PC-9 (cell line): ENCODE measurements at regions not wholly inside any gene's neighbourhood (a gene's known extent, or its start where the extent isn't known, plus 50 kb on each side); places are given as distances from the start of the nearest gene placed in this dataset.
"Not testable (repeated sequence)": the region's sequence is repeated elsewhere in the genome, so short reads cannot be mapped to it uniquely, and the experiment has no call there.

ENCODE experiments used
- BruUV-seq: library from RNA; stranded (reverse); fragments of 400-500 nt; replicated peaks from 2 replicates; lab custom pipeline; 2021; lab: Mats Ljungman, UMichigan
- CTCF ChIA-PET: fragments of 300-600 bp; sonication (Branson Sonifier 250); formaldehyde crosslinking; loops from one replicate; lab custom pipeline; 2022; ENCODE audit warnings: antibody characterized with exemption; lab: Charles Lee
- POLR2A ChIA-PET: fragments of 300-600 bp; sonication (Branson Sonifier 250); formaldehyde crosslinking; loops from one replicate; lab custom pipeline; 2022; ENCODE audit warnings: antibody characterized with exemption; ENCODE audit not compliant: unreplicated experiment; lab: Charles Lee
- DNase-seq, 2 experiments: peaks; one replicate each; pipeline versions ENCODE4 v3.0.0 to v3.0.0-alpha.2; 2015 to 2022; ENCODE audit warnings: mixed read lengths in 1 of 2
- H2AFZ ChIP-seq: fragments of 200-600 bp; sonication (generic); 2 replicates; pipeline ENCODE4 v1.8.1; 2017; ENCODE audit warnings: antibody characterized with exemption
- H3F3A ChIP-seq: fragments of 200-600 bp; sonication (generic); 2 replicates; pipeline ENCODE4 v1.8.1; 2017; ENCODE audit warnings: antibody characterized with exemption, mild to moderate bottlenecking, low read depth; ENCODE audit not compliant: insufficient read depth
- H3K27ac ChIP-seq: fragments of 200-600 bp; sonication (generic); 2 replicates; pipeline ENCODE4 v1.6.1; 2016; ENCODE audit warnings: mixed run types
- H3K27me3 ChIP-seq: fragments of 200-600 bp; sonication (generic); 2 replicates; pipeline ENCODE4 v1.6.1; 2016; ENCODE audit warnings: low read depth, mixed run types; ENCODE audit not compliant: insufficient read depth
- H3K36me3 ChIP-seq: fragments of 200-600 bp; sonication (generic); 2 replicates; pipeline ENCODE4 v1.6.1; 2016; ENCODE audit warnings: low read depth, mixed run types
- H3K4me1 ChIP-seq: fragments of 200-600 bp; sonication (generic); replicated peaks from 2 replicates; pipeline ENCODE4 v1.6.1; 2016; ENCODE audit warnings: mixed run types; ENCODE audit not compliant: insufficient read depth
- H3K4me2 ChIP-seq: fragments of 200-600 bp; sonication (generic); 2 replicates; pipeline ENCODE4 v1.6.1; 2017; ENCODE audit warnings: mixed run types
- H3K4me3 ChIP-seq: fragments of 200-600 bp; sonication (generic); 2 replicates; pipeline ENCODE4 v1.6.1; 2016; ENCODE audit warnings: mixed run types
- H3K79me2 ChIP-seq: fragments of 200-600 bp; sonication (generic); 2 replicates; pipeline ENCODE4 v1.6.1; 2017; ENCODE audit warnings: low read depth, mixed run types
- H3K9me2 ChIP-seq: fragments of 200-600 bp; sonication (generic); 2 replicates; pipeline ENCODE4 v1.8.1; 2017; ENCODE audit warnings: mild to moderate bottlenecking; ENCODE audit not compliant: insufficient read depth
- H3K9me3 ChIP-seq: fragments of 200-600 bp; sonication (generic); 2 replicates; pipeline ENCODE4 v1.8.1; 2016; ENCODE audit warnings: low read depth; ENCODE audit not compliant: insufficient read depth
- H4K20me1 ChIP-seq: fragments of 200-600 bp; sonication (generic); 2 replicates; pipeline ENCODE4 v1.8.1; 2017; ENCODE audit not compliant: insufficient read depth
- CTCF ChIP-seq: fragments of 200-600 bp; sonication (generic); conservative IDR thresholded peaks from 2 replicates; pipeline ENCODE4 v1.6.1; 2017; ENCODE audit warnings: mixed run types, antibody characterized with exemption, mild to moderate bottlenecking, moderate library complexity
- EZH2 ChIP-seq: fragments of 200-600 bp; sonication (generic); IDR thresholded peaks from 2 replicates; pipeline ENCODE4 v1.8.0; 2017; ENCODE audit warnings: antibody characterized with exemption, low read depth
- intact Hi-C: fragments of 100-400 bp; cut with micrococcal nuclease; formaldehyde crosslinking; loops from one replicate; pipeline ENCODE4 v1.10.0; 2022; ENCODE audit not compliant: unreplicated experiment

DNA sequence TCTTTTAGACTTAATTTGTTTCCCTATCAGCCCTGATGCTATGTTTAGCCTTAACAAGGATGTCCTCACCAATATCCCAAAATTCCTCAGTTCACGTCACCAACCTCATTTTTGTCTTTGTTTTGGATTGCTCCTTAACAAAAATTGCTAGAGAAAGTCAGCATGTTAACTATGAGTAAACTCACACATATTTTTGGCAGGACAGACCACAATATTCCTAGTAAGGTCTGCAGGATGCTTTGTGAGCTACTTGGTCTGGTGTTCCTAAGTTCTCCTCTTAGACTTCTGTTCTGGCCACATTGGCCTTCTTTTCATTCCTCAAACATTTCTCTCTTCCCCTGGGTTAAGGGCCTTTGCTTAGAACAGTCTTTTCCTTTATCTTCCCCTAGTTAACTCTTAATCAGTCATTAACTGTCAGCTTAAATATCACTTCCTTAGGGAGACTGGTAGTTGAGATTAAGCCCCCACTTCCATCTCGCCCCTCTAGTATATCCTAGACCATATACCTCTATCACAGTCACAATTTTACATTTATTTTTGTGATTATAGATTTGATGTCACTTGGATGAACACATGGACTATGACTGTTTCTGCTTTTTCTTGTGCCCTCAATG lies 116.2 kb downstream of the ADCYAP1 start:
- CTCF ChIA-PET: no interaction called here
- no peaks in the 10 kb centered on the region for H3F3A ChIP-seq
- no peak overlapping the region for H3K27ac ChIP-seq
- no peaks in the 10 kb centered on the region for H3K27me3 ChIP-seq
- H4K20me1 ChIP-seq: no peaks in the 10 kb centered on the region
- no peaks in the 10 kb centered on the region for H3K4me1 ChIP-seq
- no peaks in the 10 kb centered on the region for H3K36me3 ChIP-seq
- TF ChIP-seq EZH2 (no peak), CTCF (no peak)
- intact Hi-C loops: no loop called here
- BruUV-seq: no TSS peak
- no peak for DNase-seq
- no peaks in the 10 kb centered on the region for H3K9me2 ChIP-seq
- H2AFZ ChIP-seq: no peak overlapping the region
- POLR2A ChIA-PET: interaction anchor here (0.6 kb wide), 1 partner anchor 78 kb away, joined by 4 read pairs; no protein-coding TSS in a partner anchor
- no peak overlapping the region for H3K4me2 ChIP-seq
- H3K9me3 ChIP-seq: no peaks in the 10 kb centered on the region
- no peaks in the 10 kb centered on the region for H3K79me2 ChIP-seq
- H3K4me3 ChIP-seq: no peak overlapping the region

- Histone ChIP-seq H3K27me3 (no peaks in the 10 kb centered on the region), H3K79me2 (no peaks in the 10 kb centered on the region), H3K4me3 (no peak overlapping the region), H4K20me1 (no peaks in the 10 kb centered on the region), H2AFZ (no peak overlapping the region), H3K36me3 (no peaks in the 10 kb centered on the region), H3K9me2 (no peaks in the 10 kb centered on the region), H3K9me3 (0 out of 2 replicates have a peak, but pooled peaks cover 14% of the 10 kb centered on the region), H3K27ac (no peak overlapping the region), H3K4me2 (no peak overlapping the region), H3K4me1 (no peaks in the 10 kb centered on the region), H3F3A (no peaks in the 10 kb centered on the region)
- BruUV-seq: no TSS peak
- no peak for TF ChIP-seq CTCF
- no peak for TF ChIP-seq EZH2
- ChIA-PET CTCF (no interaction called here), POLR2A (interaction anchor here (0.6 kb wide), 1 partner anchor 114 kb away, joined by 5 read pairs; no protein-coding TSS in a partner anchor)
- DNase-seq: no peak
- intact Hi-C loops: no loop called here
These were observed 122.3 kb downstream of the ADCYAP1 start for GRCh38 chr18:1026930-1027329.

- H3K36me3 ChIP-seq, POLR2A ChIA-PET: not testable (repeated sequence)
These were observed 128.4 kb downstream of the ADCYAP1 start for GRCh38 chr18:1033092-1033491.

DNA sequence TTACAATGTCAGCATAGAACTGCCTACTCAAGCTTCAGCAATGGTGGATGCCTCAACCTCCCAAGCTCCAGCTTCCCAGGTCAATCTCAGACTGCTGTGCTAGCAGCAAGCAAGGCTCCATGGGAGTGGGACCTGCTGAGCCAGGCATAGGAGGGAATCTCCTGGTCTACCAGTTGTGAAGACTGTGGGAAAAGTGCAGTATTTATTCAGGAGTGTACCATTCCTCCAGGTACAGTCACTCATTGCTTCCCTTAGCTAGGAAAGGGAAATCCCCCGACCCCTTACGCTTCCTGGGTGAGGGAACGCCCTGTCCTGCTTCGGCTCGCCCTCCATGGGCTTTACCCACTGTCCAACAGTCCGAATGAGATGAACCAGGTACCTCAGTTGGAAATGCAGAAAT lies 130.3 kb downstream of the ADCYAP1 start:
- Histone ChIP-seq H3K79me2 (no peaks in the 10 kb centered on the region), H3K27me3 (no peaks in the 10 kb centered on the region), H3K27ac (no peak overlapping the region), H3F3A (no peaks in the 10 kb centered on the region), H3K9me3 (0 out of 2 replicates have a peak, but pooled peaks cover 8% of the 10 kb centered on the region), H3K9me2 (no peaks in the 10 kb centered on the region), H3K4me3 (no peak overlapping the region), H4K20me1 (no peaks in the 10 kb centered on the region), H3K36me3 (no peaks in the 10 kb centered on the region), H3K4me2 (no peak overlapping the region), H2AFZ (no peak overlapping the region), H3K4me1 (no peaks in the 10 kb centered on the region)
- intact Hi-C loops: no loop called here
- TF ChIP-seq CTCF: no peak
- TF ChIP-seq EZH2: no peak
- CTCF ChIA-PET: no interaction called here
- BruUV-seq: no TSS peak
- POLR2A ChIA-PET: interaction anchor here (0.6 kb wide), 1 partner anchor 676 kb away, joined by 3 read pairs; no protein-coding TSS in a partner anchor
- no peak for DNase-seq

More at GRCh38 chr18:1033092-1033491, 128.4 kb downstream of the ADCYAP1 start:
- H3K79me2 ChIP-seq, intact Hi-C loops, H2AFZ ChIP-seq, BruUV-seq, H3K4me1 ChIP-seq, CTCF ChIA-PET, H3K27ac ChIP-seq, H3K27me3 ChIP-seq, DNase-seq, H3K4me3 ChIP-seq, H3K9me2 ChIP-seq, H4K20me1 ChIP-seq, H3F3A ChIP-seq, H3K4me2 ChIP-seq: not testable (repeated sequence)
- H3K9me3 ChIP-seq: 0 out of 2 replicates have a peak, but pooled peaks cover 14% of the 10 kb centered on the region
